Mesothelial cell of epicardium (in vitro differentiated cells): ENCODE measurements at regions not wholly inside any gene's neighbourhood (a gene's known extent, or its start where the extent isn't known, plus 50 kb on each side); places are given as distances from the start of the nearest gene placed in this dataset.

Experiments
- DNase-seq, 2 experiments: peaks; one replicate each; pipeline ENCODE4 v3.0.0; 2021; ENCODE audit warnings: low spot score in 2 of 2; ENCODE audit not compliant: unreplicated experiment in 2 of 2
- H3K27ac Mint-ChIP-seq: 2 replicates; pipeline ENCODE4 v1.8.0; 2021; ENCODE audit warnings: mixed read lengths
- H3K27me3 Mint-ChIP-seq: 2 replicates; pipeline ENCODE4 v1.8.0; 2021; ENCODE audit warnings: low read depth, mixed read lengths
- H3K36me3 Mint-ChIP-seq: 2 replicates; pipeline ENCODE4 v1.8.0; 2021; ENCODE audit warnings: mixed read lengths
- H3K4me1 Mint-ChIP-seq: 2 replicates; pipeline ENCODE4 v1.8.0; 2021; ENCODE audit warnings: mixed read lengths
- H3K4me3 Mint-ChIP-seq: 2 replicates; pipeline ENCODE4 v1.8.0; 2021; ENCODE audit warnings: mild to moderate bottlenecking, moderate library complexity, mixed read lengths
- H3K9me3 Mint-ChIP-seq: 2 replicates; pipeline ENCODE4 v1.8.0; 2021; ENCODE audit warnings: mixed read lengths
- CTCF ChIP-seq: fragments of 200-600 bp; sonication (generic); IDR thresholded peaks from one replicate; pipeline ENCODE4 v1.5.0; 2021; ENCODE audit warnings: antibody characterized with exemption; ENCODE audit not compliant: unreplicated experiment

GRCh38 chr14:35988972-35989690, 163.0 kb downstream of the BRMS1L start:
- Mint-ChIP-seq H3K27ac (no peak overlapping the region), H3K36me3 (no peaks in the 10 kb centered on the region), H3K9me3 (no peaks in the 10 kb centered on the region), H3K27me3 (peaks cover 12% of the 10 kb centered on the region), H3K4me1 (no peaks in the 10 kb centered on the region), H3K4me3 (no peak overlapping the region)
- no peak for TF ChIP-seq CTCF
- DNase-seq = no peak

DNA sequence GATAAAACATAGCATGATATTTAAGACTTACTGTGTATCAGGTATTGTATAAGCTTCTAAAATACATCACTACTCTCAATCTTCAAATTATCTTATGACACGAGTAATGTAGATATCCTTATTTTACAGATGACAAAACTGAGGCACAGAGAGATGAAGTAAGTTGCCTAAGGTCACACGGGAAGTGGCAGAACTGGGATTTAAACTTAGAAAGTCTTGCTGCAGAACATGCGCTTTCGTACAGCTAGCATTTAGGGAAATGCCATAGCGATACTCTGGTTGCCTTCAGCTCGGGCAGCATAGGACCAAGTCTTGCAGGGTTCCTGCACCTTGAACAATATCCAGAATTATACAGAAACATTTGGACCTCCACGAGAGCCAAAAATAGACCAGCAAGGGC, 162.4 kb downstream of the BRMS1L start:
- H3K4me1 Mint-ChIP-seq = no peaks in the 10 kb centered on the region
- no peaks in the 10 kb centered on the region for H3K9me3 Mint-ChIP-seq
- no peaks in the 10 kb centered on the region for H3K36me3 Mint-ChIP-seq
- no peak overlapping the region for H3K4me3 Mint-ChIP-seq
- TF ChIP-seq CTCF = no peak
- H3K27ac Mint-ChIP-seq = no peak overlapping the region
- peaks cover 10% of the 10 kb centered on the region for H3K27me3 Mint-ChIP-seq
- no peak for DNase-seq

GRCh38 chr14:35987731-35988130, 161.6 kb downstream of the BRMS1L start:
- H3K9me3 Mint-ChIP-seq = no peaks in the 10 kb centered on the region
- H3K27me3 Mint-ChIP-seq = peaks cover 8% of the 10 kb centered on the region
- H3K4me1 Mint-ChIP-seq = no peaks in the 10 kb centered on the region
- no peak for TF ChIP-seq CTCF
- no peaks in the 10 kb centered on the region for H3K36me3 Mint-ChIP-seq
- no peak for DNase-seq
- H3K4me3 Mint-ChIP-seq = no peak overlapping the region
- no peak overlapping the region for H3K27ac Mint-ChIP-seq

GRCh38 chr14:35986219-35986573, 160.1 kb downstream of the BRMS1L start:
- no peaks in the 10 kb centered on the region for H3K36me3 Mint-ChIP-seq
- no peak for DNase-seq
- no peaks in the 10 kb centered on the region for H3K4me1 Mint-ChIP-seq
- no peak for TF ChIP-seq CTCF
- H3K4me3 Mint-ChIP-seq = no peak overlapping the region
- H3K9me3 Mint-ChIP-seq = no peaks in the 10 kb centered on the region
- H3K27ac Mint-ChIP-seq = no peak overlapping the region
- peaks cover 8% of the 10 kb centered on the region for H3K27me3 Mint-ChIP-seq

GRCh38 chr14:35985474-35986218, 159.5 kb downstream of the BRMS1L start:
- DNase-seq = no peak
- no peak for TF ChIP-seq CTCF
- H3K4me3 Mint-ChIP-seq = no peak overlapping the region
- peaks cover 8% of the 10 kb centered on the region for H3K27me3 Mint-ChIP-seq
- no peaks in the 10 kb centered on the region for H3K9me3 Mint-ChIP-seq
- no peak overlapping the region for H3K27ac Mint-ChIP-seq
- no peaks in the 10 kb centered on the region for H3K36me3 Mint-ChIP-seq
- no peaks in the 10 kb centered on the region for H3K4me1 Mint-ChIP-seq
